GM23338 (cell line): ENCODE measurements at regions not wholly inside any gene's neighbourhood (a gene's known extent, or its start where the extent isn't known, plus 50 kb on each side); places are given as distances from the start of the nearest gene placed in this dataset.

Experiments
- EZH2 ChIP-seq: fragments of 200-600 bp; sonication (generic); IDR thresholded peaks from one replicate; pipeline ENCODE4 v1.8.0; 2017; ENCODE audit warnings: antibody characterized with exemption, mild to moderate bottlenecking, low read depth; ENCODE audit not compliant: unreplicated experiment
- JUNB ChIP-seq: IDR thresholded peaks from one replicate; pipeline ENCODE4 v1.6.1; 2016; ENCODE audit warnings: antibody characterized with exemption; ENCODE audit not compliant: unreplicated experiment
- POLR2AphosphoS5 ChIP-seq: IDR thresholded peaks from 2 replicates; pipeline ENCODE4 v1.6.1; 2016; ENCODE audit warnings: antibody characterized with exemption, low read depth
- TF ChIP-seq, protein P1 (sequence below), 2 experiments: fragments of 200-600 bp in 1 of 2; sonication (generic) in 1 of 2; conservative IDR thresholded peaks; 2 replicates each; pipeline versions ENCODE4 v1.5.1 to v1.6.1; 2016 to 2017; ENCODE audit warnings: antibody characterized with exemption in 2 of 2, low read depth in 2 of 2, mild to moderate bottlenecking in 2 of 2, moderate library complexity in 1 of 2

GRCh38 chr6:71056656-71057055, 99.8 kb upstream of the B3GAT2 start:
- TF ChIP-seq, protein P1, sequence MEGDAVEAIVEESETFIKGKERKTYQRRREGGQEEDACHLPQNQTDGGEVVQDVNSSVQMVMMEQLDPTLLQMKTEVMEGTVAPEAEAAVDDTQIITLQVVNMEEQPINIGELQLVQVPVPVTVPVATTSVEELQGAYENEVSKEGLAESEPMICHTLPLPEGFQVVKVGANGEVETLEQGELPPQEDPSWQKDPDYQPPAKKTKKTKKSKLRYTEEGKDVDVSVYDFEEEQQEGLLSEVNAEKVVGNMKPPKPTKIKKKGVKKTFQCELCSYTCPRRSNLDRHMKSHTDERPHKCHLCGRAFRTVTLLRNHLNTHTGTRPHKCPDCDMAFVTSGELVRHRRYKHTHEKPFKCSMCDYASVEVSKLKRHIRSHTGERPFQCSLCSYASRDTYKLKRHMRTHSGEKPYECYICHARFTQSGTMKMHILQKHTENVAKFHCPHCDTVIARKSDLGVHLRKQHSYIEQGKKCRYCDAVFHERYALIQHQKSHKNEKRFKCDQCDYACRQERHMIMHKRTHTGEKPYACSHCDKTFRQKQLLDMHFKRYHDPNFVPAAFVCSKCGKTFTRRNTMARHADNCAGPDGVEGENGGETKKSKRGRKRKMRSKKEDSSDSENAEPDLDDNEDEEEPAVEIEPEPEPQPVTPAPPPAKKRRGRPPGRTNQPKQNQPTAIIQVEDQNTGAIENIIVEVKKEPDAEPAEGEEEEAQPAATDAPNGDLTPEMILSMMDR (conservative IDR thresholded peaks at IDR 0.05; ENCODE audit: low read depth in 2 of 2), result no peak
- TF ChIP-seq POLR2AphosphoS5 (no peak), JUNB (no peak), EZH2 (no peak)
